Endodermal cell (in vitro differentiated cells): ENCODE measurements at regions not wholly inside any gene's neighbourhood (a gene's known extent, or its start where the extent isn't known, plus 50 kb on each side); places are given as distances from the start of the nearest gene placed in this dataset.

Source experiments
- DNase-seq: peaks from one replicate; pipeline ENCODE4 v3.0.0-alpha.2; 2017
- H3K27ac ChIP-seq: 2 replicates; pipeline ENCODE4 v1.5.1; 2013; ENCODE audit warnings: mild to moderate bottlenecking, low read depth, low read length, moderate library complexity
- H3K27me3 ChIP-seq: 2 replicates; pipeline ENCODE4 v1.6.1; 2013; ENCODE audit warnings: mild to moderate bottlenecking, low read length, moderate library complexity; ENCODE audit not compliant: insufficient read depth, control insufficient read depth, poor library complexity, severe bottlenecking
- H3K36me3 ChIP-seq: 2 replicates; pipeline ENCODE4 v1.7.0; 2013; ENCODE audit warnings: mild to moderate bottlenecking, low read length, moderate library complexity; ENCODE audit not compliant: control insufficient read depth, insufficient read depth
- H3K4me1 ChIP-seq: one replicate; pipeline ENCODE4 v1.7.0; 2013; ENCODE audit warnings: low read length; ENCODE audit not compliant: control insufficient read depth, insufficient read depth
- H3K4me3 ChIP-seq: 2 replicates; pipeline ENCODE4 v1.5.1; 2013; ENCODE audit warnings: mild to moderate bottlenecking, low read length, moderate library complexity
- H3K9ac ChIP-seq: 2 replicates; pipeline ENCODE4 v1.6.1; 2013; ENCODE audit warnings: mild to moderate bottlenecking, low read length, moderate library complexity; ENCODE audit not compliant: poor library complexity, severe bottlenecking; ENCODE audit errors: extremely low read depth
- H3K9me3 ChIP-seq: 2 replicates; pipeline ENCODE4 v1.6.1; 2013; ENCODE audit warnings: mild to moderate bottlenecking, low read length, moderate library complexity; ENCODE audit not compliant: control insufficient read depth
- H3K27ac Mint-ChIP-seq: 2 replicates; pipeline ENCODE4 v1.8.0; 2020; ENCODE audit warnings: mixed read lengths
- H3K27me3 Mint-ChIP-seq: 2 replicates; pipeline ENCODE4 v1.8.0; 2021; ENCODE audit warnings: mild to moderate bottlenecking, mixed read lengths; ENCODE audit not compliant: insufficient read depth
- H3K36me3 Mint-ChIP-seq: 2 replicates; pipeline ENCODE4 v1.8.0; 2020; ENCODE audit warnings: low read depth, mixed read lengths
- H3K4me1 Mint-ChIP-seq: 2 replicates; pipeline ENCODE4 v1.8.0; 2020; ENCODE audit warnings: mixed read lengths
- H3K4me3 Mint-ChIP-seq: 2 replicates; pipeline ENCODE4 v1.8.0; 2020; ENCODE audit warnings: mild to moderate bottlenecking, moderate library complexity, mixed read lengths
- H3K9me3 Mint-ChIP-seq: 2 replicates; pipeline ENCODE4 v1.8.0; 2020; ENCODE audit warnings: mild to moderate bottlenecking, mixed read lengths
- CTCF ChIP-seq: fragments of 200-600 bp; sonication (generic); conservative IDR thresholded peaks from 2 replicates; pipeline ENCODE4 v1.5.0; 2021; ENCODE audit warnings: antibody characterized with exemption, mild to moderate bottlenecking
- WGBS, 2 experiments: methylation state at CpG; one replicate each; pipeline versions ENCODE4 v1.1.5 to v1.1.7; 2013; ENCODE audit warnings: missing lambda C conversion rate in 2 of 2, mixed read lengths in 1 of 2; ENCODE audit not compliant: insufficient coverage in 1 of 2, insufficient read length in 1 of 2; 5-methylcytosine and 5-hydroxymethylcytosine counted together

GRCh38 chr21:32920474-32920873, 105.3 kb upstream of the OLIG2 start:
- peak; percentile 49 for DNase-seq

GRCh38 chr21:32921632-32922230, 104.0 kb upstream of the OLIG2 start:
- no peaks in the 10 kb centered on the region for H3K27me3 ChIP-seq
- Mint-ChIP-seq H3K4me1 (peaks cover 2% of the 10 kb centered on the region), H3K9me3 (peaks cover 12% of the 10 kb centered on the region), H3K27ac (no peak overlapping the region), H3K4me3 (no peak overlapping the region), H3K36me3 (no peaks in the 10 kb centered on the region), H3K27me3 (peaks cover 4% of the 10 kb centered on the region)
- H3K4me1 ChIP-seq = no peaks in the 10 kb centered on the region
- H3K27ac ChIP-seq = no peak overlapping the region
- WGBS, 2 experiments = 79 to 88% methylated on average over 5 to 7 of the region's 7 CpGs
- no peak overlapping the region for H3K9ac ChIP-seq
- no peak overlapping the region for H3K4me3 ChIP-seq
- peaks cover 8% of the 10 kb centered on the region for H3K9me3 ChIP-seq
- TF ChIP-seq CTCF = peak; percentile 84
- H3K36me3 ChIP-seq = no peaks in the 10 kb centered on the region
- peak; percentile 86 for DNase-seq

More at GRCh38 chr21:32920474-32920873, 105.3 kb upstream of the OLIG2 start:
- Mint-ChIP-seq H3K4me1 (peaks cover 2% of the 10 kb centered on the region), H3K9me3 (peaks cover 22% of the 10 kb centered on the region), H3K27me3 (peaks cover 4% of the 10 kb centered on the region), H3K4me3 (no peak overlapping the region), H3K27ac (no peak overlapping the region), H3K36me3 (no peaks in the 10 kb centered on the region)
- TF ChIP-seq CTCF = no peak
- Histone ChIP-seq H3K4me1 (no peaks in the 10 kb centered on the region), H3K36me3 (no peaks in the 10 kb centered on the region), H3K27ac (no peak overlapping the region), H3K9ac (no peak overlapping the region), H3K27me3 (no peaks in the 10 kb centered on the region), H3K4me3 (no peak overlapping the region), H3K9me3 (peaks cover 8% of the 10 kb centered on the region)
- 86 to 91% methylated on average over 4 to 5 of the region's 5 CpGs for WGBS, 2 experiments

- no peaks in the 10 kb centered on the region for H3K36me3 ChIP-seq
- H3K4me1 ChIP-seq = no peaks in the 10 kb centered on the region
- H3K9ac ChIP-seq = no peak overlapping the region
- Mint-ChIP-seq H3K4me1 (peaks cover 4% of the 10 kb centered on the region), H3K9me3 (peaks cover 8% of the 10 kb centered on the region), H3K4me3 (no peak overlapping the region), H3K27ac (no peak overlapping the region), H3K36me3 (no peaks in the 10 kb centered on the region), H3K27me3 (peaks cover 4% of the 10 kb centered on the region)
- DNase-seq = no peak
- no peak overlapping the region for H3K27ac ChIP-seq
- no peaks in the 10 kb centered on the region for H3K27me3 ChIP-seq
- H3K4me3 ChIP-seq = no peak overlapping the region
- no peak for TF ChIP-seq CTCF
- peaks cover 8% of the 10 kb centered on the region for H3K9me3 ChIP-seq
These were observed 100.6 kb upstream of the OLIG2 start for GRCh38 chr21:32925098-32925497.
